HEK293 (cell line): ENCODE measurements at regions not wholly inside any gene's neighbourhood (a gene's known extent, or its start where the extent isn't known, plus 50 kb on each side); places are given as distances from the start of the nearest gene placed in this dataset.

Source experiments
- CTCF ChIA-PET: fragments of 350-600 bp; formaldehyde crosslinking; extraction: SDS; loops from one replicate; lab custom pipeline; 2021; ENCODE audit warnings: antibody characterized with exemption; lab: Yijun Ruan, JAX
- POLR2A ChIA-PET: fragments of 300-600 bp; formaldehyde crosslinking; extraction: SDS; loops from one replicate; lab custom pipeline; 2020; ENCODE audit warnings: antibody characterized with exemption, inconsistent platforms; lab: Yijun Ruan, JAX
- H3K27ac ChIP-seq: fragments of 200-500 bp; sonication (Bioruptor generic); 2 replicates; pipeline ENCODE4 v1.5.1; 2014; ENCODE audit warnings: low read depth, low read length, control low read depth, inconsistent platforms; ENCODE audit errors: extremely low read depth
- H3K36me3 ChIP-seq, 2 experiments: fragments of 200-500 bp in 1 of 2; sonication (Bioruptor generic) in 1 of 2; 1 replicate in 1 of 2; 2 replicates in 1 of 2; pipeline ENCODE4 v1.5.1; 2014 to 2017; ENCODE audit warnings: inconsistent platforms in 2 of 2, low read length in 2 of 2; ENCODE audit not compliant: control insufficient read depth in 2 of 2, insufficient read depth in 1 of 2
- H3K4me1 ChIP-seq: fragments of 200-500 bp; sonication (Bioruptor generic); 2 replicates; pipeline ENCODE4 v1.5.1; 2014; ENCODE audit warnings: mild to moderate bottlenecking, low read length, inconsistent platforms; ENCODE audit not compliant: control insufficient read depth, insufficient read depth
- H3K4me3 ChIP-seq: 2 replicates; pipeline ENCODE4 v1.5.1; 2011; ENCODE audit warnings: low read depth, mild to moderate bottlenecking, control low read depth, low read length, moderate library complexity
- H3K9me3 ChIP-seq: fragments of 200-500 bp; sonication (Bioruptor generic); 2 replicates; pipeline ENCODE4 v1.5.1; 2014; ENCODE audit warnings: low read depth, low read length, inconsistent platforms; ENCODE audit not compliant: control insufficient read depth, insufficient read depth
- BCL11A ChIP-seq: fragments of 450-650 bp; formaldehyde crosslinking; IDR thresholded peaks from 2 replicates; pipeline ENCODE4 v1.5.1; 2016; ENCODE audit warnings: low read depth, missing biosample characterization, missing genetic modification characterization
- HOXD13 ChIP-seq: sonication (generic); formaldehyde crosslinking; IDR thresholded peaks from 2 replicates; pipeline ENCODE4 v1.8.0; 2022; ENCODE audit warnings: missing genetic modification reagents, borderline replicate concordance
- OSR2 ChIP-seq: fragments of 450-650 bp; formaldehyde crosslinking; IDR thresholded peaks from 2 replicates; pipeline ENCODE4 v1.5.1; 2016; ENCODE audit warnings: missing biosample characterization, missing genetic modification characterization
- RBAK ChIP-seq: fragments of 450-650 bp; formaldehyde crosslinking; IDR thresholded peaks from 2 replicates; pipeline ENCODE4 v1.5.1; 2016; ENCODE audit warnings: missing biosample characterization, missing genetic modification characterization
- SETDB1 ChIP-seq: IDR thresholded peaks from one replicate; pipeline ENCODE4 v1.6.1; 2017; ENCODE audit warnings: mild to moderate bottlenecking, low read length, moderate library complexity, mixed read lengths; ENCODE audit not compliant: insufficient read length
- ZBTB17 ChIP-seq: fragments of 450-650 bp; formaldehyde crosslinking; IDR thresholded peaks from 2 replicates; pipeline ENCODE4 v1.5.1; 2016; ENCODE audit warnings: missing biosample characterization, missing genetic modification characterization
- ZBTB21 ChIP-seq: fragments of 450-650 bp; formaldehyde crosslinking; IDR thresholded peaks from 2 replicates; pipeline ENCODE4 v1.5.1; 2017; ENCODE audit warnings: missing biosample characterization, missing genetic modification characterization
- ZIC2 ChIP-seq: fragments of 450-650 bp; formaldehyde crosslinking; IDR thresholded peaks from 2 replicates; pipeline ENCODE4 v1.5.1; 2016; ENCODE audit warnings: missing biosample characterization, missing genetic modification characterization
- ZNF114 ChIP-seq: fragments of 450-650 bp; formaldehyde crosslinking; IDR thresholded peaks from 2 replicates; pipeline ENCODE4 v1.5.0; 2017; ENCODE audit warnings: missing biosample characterization, missing genetic modification characterization
- ZNF169 ChIP-seq: fragments of 450-650 bp; formaldehyde crosslinking; IDR thresholded peaks from 2 replicates; pipeline ENCODE4 v1.5.1; 2016; ENCODE audit warnings: missing biosample characterization, missing genetic modification characterization
- ZNF184 ChIP-seq: fragments of 450-650 bp; IDR thresholded peaks from 2 replicates; pipeline ENCODE4 v1.5.1; 2018; ENCODE audit warnings: missing biosample characterization, mild to moderate bottlenecking, missing genetic modification characterization
- ZNF394 ChIP-seq: fragments of 450-650 bp; formaldehyde crosslinking; IDR thresholded peaks from 2 replicates; pipeline ENCODE4 v1.5.1; 2016; ENCODE audit warnings: missing biosample characterization, missing genetic modification characterization, mild to moderate bottlenecking, moderate library complexity, borderline replicate concordance
- ZNF629 ChIP-seq: fragments of 450-650 bp; formaldehyde crosslinking; IDR thresholded peaks from 2 replicates; pipeline ENCODE4 v1.5.1; 2017; ENCODE audit warnings: missing biosample characterization, missing genetic modification characterization
- ZNF670 ChIP-seq: fragments of 450-650 bp; formaldehyde crosslinking; IDR thresholded peaks from 2 replicates; pipeline ENCODE4 v1.5.1; 2016; ENCODE audit warnings: missing biosample characterization, missing genetic modification characterization, low read depth
- ZNF768 ChIP-seq: fragments of 450-650 bp; formaldehyde crosslinking; IDR thresholded peaks from 2 replicates; pipeline ENCODE4 v1.5.1; 2018; ENCODE audit warnings: missing biosample characterization, mild to moderate bottlenecking, missing genetic modification characterization
- ZNF776 ChIP-seq: fragments of 450-650 bp; formaldehyde crosslinking; IDR thresholded peaks from 2 replicates; pipeline ENCODE4 v1.5.0; 2017; ENCODE audit warnings: missing biosample characterization, missing genetic modification characterization, borderline replicate concordance
- ZNF837 ChIP-seq: fragments of 450-650 bp; formaldehyde crosslinking; IDR thresholded peaks from 2 replicates; pipeline ENCODE4 v1.5.1; 2016; ENCODE audit warnings: missing biosample characterization, missing genetic modification characterization
- ZNF843 ChIP-seq: fragments of 450-650 bp; formaldehyde crosslinking; IDR thresholded peaks from 2 replicates; pipeline ENCODE4 v1.5.1; 2016; ENCODE audit warnings: missing biosample characterization, missing genetic modification characterization
- ZSCAN30 ChIP-seq: fragments of 450-650 bp; IDR thresholded peaks from 2 replicates; pipeline ENCODE4 v1.5.1; 2018; ENCODE audit warnings: missing biosample characterization, mild to moderate bottlenecking, missing genetic modification characterization, moderate library complexity
- TF ChIP-seq, protein P1 (sequence below): fragments of 450-650 bp; formaldehyde crosslinking; IDR thresholded peaks from 2 replicates; pipeline ENCODE4 v1.5.1; 2016; ENCODE audit warnings: missing biosample characterization, missing genetic modification characterization
- TF ChIP-seq, protein P2 (sequence below): fragments of 450-650 bp; formaldehyde crosslinking; IDR thresholded peaks from 2 replicates; pipeline ENCODE4 v1.5.1; 2016; ENCODE audit warnings: missing biosample characterization, missing genetic modification characterization
- TF ChIP-seq, protein P3 (sequence below): fragments of 450-650 bp; formaldehyde crosslinking; IDR thresholded peaks from 2 replicates; pipeline ENCODE4 v1.5.1; 2016; ENCODE audit warnings: missing biosample characterization, missing genetic modification characterization
- TF ChIP-seq, protein P4 (sequence below): fragments of 450-650 bp; formaldehyde crosslinking; optimal IDR thresholded peaks from 2 replicates; pipeline ENCODE3; 2016; ENCODE audit warnings: missing biosample characterization, mild to moderate bottlenecking, missing genetic modification characterization
- TF ChIP-seq, protein P5 (sequence below): fragments of 450-650 bp; formaldehyde crosslinking; IDR thresholded peaks from 2 replicates; pipeline ENCODE4 v1.5.1; 2016; ENCODE audit warnings: missing biosample characterization, missing genetic modification characterization, borderline replicate concordance

DNA sequence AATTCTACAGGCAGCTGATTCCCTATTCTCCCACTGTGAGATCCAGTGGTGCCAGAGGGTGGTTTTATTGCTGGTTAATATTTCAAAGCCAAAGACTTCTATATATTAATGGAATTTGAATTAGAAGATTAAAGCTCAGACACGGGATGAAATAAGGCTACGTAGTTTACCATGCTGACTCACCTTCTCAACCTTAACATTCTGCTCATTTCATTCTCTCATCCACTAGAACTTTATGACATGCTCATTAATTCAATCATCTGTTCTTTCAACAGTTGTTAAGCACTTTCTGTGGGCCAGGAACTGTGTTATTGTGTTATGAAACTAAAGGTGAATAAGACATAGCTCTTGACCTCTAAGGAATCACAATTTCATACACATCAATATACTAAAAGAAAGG, 456.9 kb upstream of the MAP3K7 start:
- H3K4me1 ChIP-seq: peaks cover 4% of the 10 kb centered on the region; the same call in 1 of the 2 replicates
- H3K9me3 ChIP-seq: no peaks in the 10 kb centered on the region; the same call in 1 of the 2 replicates
- H3K27ac ChIP-seq: no peak overlapping the region
- POLR2A ChIA-PET: no interaction called here
- TF ChIP-seq, protein P1, sequence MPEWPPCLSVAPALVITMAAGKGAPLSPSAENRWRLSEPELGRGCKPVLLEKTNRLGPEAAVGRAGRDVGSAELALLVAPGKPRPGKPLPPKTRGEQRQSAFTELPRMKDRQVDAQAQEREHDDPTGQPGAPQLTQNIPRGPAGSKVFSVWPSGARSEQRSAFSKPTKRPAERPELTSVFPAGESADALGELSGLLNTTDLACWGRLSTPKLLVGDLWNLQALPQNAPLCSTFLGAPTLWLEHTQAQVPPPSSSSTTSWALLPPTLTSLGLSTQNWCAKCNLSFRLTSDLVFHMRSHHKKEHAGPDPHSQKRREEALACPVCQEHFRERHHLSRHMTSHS (tag by site-specific recombination): no peak
- TF ChIP-seq ZNF670 (tag by site-specific recombination) (no peak), ZNF394 (tag by site-specific recombination) (no peak), ZIC2 (tag by site-specific recombination) (no peak), ZNF629 (no peak), ZNF768 (no peak), ZNF184 (tag by site-specific recombination) (no peak), BCL11A (tag by site-specific recombination) (no peak), ZNF776 (tag by site-specific recombination) (no peak), ZNF114 (tag by site-specific recombination) (no peak), HOXD13 (CRISPR knock-in tag) (no peak), ZNF169 (no peak)
- TF ChIP-seq, protein P2, sequence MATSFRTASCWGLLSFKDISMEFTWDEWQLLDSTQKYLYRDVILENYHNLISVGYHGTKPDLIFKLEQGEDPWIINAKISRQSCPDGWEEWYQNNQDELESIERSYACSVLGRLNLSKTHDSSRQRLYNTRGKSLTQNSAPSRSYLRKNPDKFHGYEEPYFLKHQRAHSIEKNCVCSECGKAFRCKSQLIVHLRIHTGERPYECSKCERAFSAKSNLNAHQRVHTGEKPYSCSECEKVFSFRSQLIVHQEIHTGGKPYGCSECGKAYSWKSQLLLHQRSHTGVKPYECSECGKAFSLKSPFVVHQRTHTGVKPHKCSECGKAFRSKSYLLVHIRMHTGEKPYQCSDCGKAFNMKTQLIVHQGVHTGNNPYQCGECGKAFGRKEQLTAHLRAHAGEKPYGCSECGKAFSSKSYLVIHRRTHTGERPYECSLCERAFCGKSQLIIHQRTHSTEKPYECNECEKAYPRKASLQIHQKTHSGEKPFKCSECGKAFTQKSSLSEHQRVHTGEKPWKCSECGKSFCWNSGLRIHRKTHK (tag by site-specific recombination): no peak
- TF ChIP-seq, protein P3, sequence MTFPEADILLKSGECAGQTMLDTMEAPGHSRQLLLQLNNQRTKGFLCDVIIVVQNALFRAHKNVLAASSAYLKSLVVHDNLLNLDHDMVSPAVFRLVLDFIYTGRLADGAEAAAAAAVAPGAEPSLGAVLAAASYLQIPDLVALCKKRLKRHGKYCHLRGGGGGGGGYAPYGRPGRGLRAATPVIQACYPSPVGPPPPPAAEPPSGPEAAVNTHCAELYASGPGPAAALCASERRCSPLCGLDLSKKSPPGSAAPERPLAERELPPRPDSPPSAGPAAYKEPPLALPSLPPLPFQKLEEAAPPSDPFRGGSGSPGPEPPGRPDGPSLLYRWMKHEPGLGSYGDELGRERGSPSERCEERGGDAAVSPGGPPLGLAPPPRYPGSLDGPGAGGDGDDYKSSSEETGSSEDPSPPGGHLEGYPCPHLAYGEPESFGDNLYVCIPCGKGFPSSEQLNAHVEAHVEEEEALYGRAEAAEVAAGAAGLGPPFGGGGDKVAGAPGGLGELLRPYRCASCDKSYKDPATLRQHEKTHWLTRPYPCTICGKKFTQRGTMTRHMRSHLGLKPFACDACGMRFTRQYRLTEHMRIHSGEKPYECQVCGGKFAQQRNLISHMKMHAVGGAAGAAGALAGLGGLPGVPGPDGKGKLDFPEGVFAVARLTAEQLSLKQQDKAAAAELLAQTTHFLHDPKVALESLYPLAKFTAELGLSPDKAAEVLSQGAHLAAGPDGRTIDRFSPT (tag by site-specific recombination): no peak
- TF ChIP-seq, protein P4, sequence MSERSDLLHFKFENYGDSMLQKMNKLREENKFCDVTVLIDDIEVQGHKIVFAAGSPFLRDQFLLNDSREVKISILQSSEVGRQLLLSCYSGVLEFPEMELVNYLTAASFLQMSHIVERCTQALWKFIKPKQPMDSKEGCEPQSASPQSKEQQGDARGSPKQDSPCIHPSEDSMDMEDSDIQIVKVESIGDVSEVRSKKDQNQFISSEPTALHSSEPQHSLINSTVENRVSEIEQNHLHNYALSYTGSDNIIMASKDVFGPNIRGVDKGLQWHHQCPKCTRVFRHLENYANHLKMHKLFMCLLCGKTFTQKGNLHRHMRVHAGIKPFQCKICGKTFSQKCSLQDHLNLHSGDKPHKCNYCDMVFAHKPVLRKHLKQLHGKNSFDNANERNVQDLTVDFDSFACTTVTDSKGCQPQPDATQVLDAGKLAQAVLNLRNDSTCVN (tag by site-specific recombination): no peak
- TF ChIP-seq, all 188 proteins: peak for 0
- H3K36me3 ChIP-seq: no peaks in the 10 kb centered on the region
- no peak overlapping the region for H3K4me3 ChIP-seq
- CTCF ChIA-PET: interaction anchor here (0.6 to 1.1 kb wide), 2 partner anchors 12 to 104 kb away, joined by 3 read pairs; no protein-coding TSS in a partner anchor

DNA sequence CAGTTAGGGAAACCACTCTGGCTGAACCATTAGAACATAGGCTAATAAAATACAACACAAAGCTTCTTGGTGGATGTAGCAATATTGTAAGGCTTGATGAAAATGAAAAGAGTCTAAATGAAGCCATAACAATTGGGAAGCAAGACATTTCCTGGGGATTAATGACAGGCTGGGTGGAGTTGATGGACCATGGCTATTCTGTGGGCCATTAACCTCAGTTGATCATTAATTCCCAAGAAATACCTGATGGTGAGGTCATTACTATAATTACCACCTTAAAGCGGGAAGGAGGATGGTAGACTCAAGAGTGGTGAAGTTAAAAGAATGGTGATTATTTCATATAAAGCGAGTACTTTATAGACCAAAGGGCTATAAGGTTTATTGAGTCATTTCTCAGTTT, 455.8 kb upstream of the MAP3K7 start:
- Histone ChIP-seq H3K9me3 (no peaks in the 10 kb centered on the region; the same call in 1 of the 2 replicates), H3K36me3 (no peaks in the 10 kb centered on the region), H3K4me3 (no peak overlapping the region), H3K4me1 (peaks cover 4% of the 10 kb centered on the region; the same call in 1 of the 2 replicates), H3K27ac (no peak overlapping the region)
- ChIA-PET POLR2A (no interaction called here), CTCF (interaction anchor here (1.0 kb wide), 1 partner anchor 13 kb away, joined by 4 read pairs; no protein-coding TSS in a partner anchor)
- TF ChIP-seq SETDB1 (no peak), ZBTB21 (no peak), ZNF843 (tag by site-specific recombination) (no peak), ZBTB17 (tag by site-specific recombination) (no peak), ZNF837 (tag by site-specific recombination) (no peak), OSR2 (tag by site-specific recombination) (no peak), RBAK (tag by site-specific recombination) (no peak), ZSCAN30 (tag by site-specific recombination) (no peak)
- TF ChIP-seq, protein P5, sequence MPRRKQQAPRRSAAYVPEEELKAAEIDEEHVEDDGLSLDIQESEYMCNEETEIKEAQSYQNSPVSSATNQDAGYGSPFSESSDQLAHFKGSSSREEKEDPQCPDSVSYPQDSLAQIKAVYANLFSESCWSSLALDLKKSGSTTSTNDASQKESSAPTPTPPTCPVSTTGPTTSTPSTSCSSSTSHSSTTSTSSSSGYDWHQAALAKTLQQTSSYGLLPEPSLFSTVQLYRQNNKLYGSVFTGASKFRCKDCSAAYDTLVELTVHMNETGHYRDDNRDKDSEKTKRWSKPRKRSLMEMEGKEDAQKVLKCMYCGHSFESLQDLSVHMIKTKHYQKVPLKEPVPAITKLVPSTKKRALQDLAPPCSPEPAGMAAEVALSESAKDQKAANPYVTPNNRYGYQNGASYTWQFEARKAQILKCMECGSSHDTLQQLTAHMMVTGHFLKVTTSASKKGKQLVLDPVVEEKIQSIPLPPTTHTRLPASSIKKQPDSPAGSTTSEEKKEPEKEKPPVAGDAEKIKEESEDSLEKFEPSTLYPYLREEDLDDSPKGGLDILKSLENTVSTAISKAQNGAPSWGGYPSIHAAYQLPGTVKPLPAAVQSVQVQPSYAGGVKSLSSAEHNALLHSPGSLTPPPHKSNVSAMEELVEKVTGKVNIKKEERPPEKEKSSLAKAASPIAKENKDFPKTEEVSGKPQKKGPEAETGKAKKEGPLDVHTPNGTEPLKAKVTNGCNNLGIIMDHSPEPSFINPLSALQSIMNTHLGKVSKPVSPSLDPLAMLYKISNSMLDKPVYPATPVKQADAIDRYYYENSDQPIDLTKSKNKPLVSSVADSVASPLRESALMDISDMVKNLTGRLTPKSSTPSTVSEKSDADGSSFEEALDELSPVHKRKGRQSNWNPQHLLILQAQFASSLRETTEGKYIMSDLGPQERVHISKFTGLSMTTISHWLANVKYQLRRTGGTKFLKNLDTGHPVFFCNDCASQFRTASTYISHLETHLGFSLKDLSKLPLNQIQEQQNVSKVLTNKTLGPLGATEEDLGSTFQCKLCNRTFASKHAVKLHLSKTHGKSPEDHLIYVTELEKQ: no peak
